Esophagus muscularis mucosa (tissue), 4 donors: ENCODE measurements at regions not wholly inside any gene's neighbourhood (a gene's known extent, or its start where the extent isn't known, plus 50 kb on each side); places are given as distances from the start of the nearest gene placed in this dataset.
"Not testable (repeated sequence)": the region's sequence is repeated elsewhere in the genome, so short reads cannot be mapped to it uniquely, and the experiment has no call there.

Experiments
- DNase-seq: peaks from one replicate; pipeline ENCODE4 v3.0.0-alpha.2; 2017; ENCODE audit errors: extremely low spot score
- H3K27ac ChIP-seq, 4 donors: fragments of 200-600 bp; sonication (generic); replicated peaks in 1 of 4; 1 replicate in 3 of 4; 2 replicates in 1 of 4; pipeline ENCODE4 v1.5.1; 2016 to 2019; ENCODE audit warnings: mild to moderate bottlenecking in 1 of 4
- H3K27me3 ChIP-seq, 4 donors: fragments of 200-600 bp; sonication (generic); one replicate each; pipeline versions ENCODE4 v1.5.1 to v1.6.0; 2016 to 2019
- H3K36me3 ChIP-seq, 4 donors: fragments of 200-600 bp; sonication (generic); one replicate each; pipeline ENCODE4 v1.5.1; 2016 to 2019
- H3K4me1 ChIP-seq, 4 donors: fragments of 200-600 bp; sonication (generic); one replicate each; pipeline ENCODE4 v1.5.1; 2016 to 2019
- H3K4me3 ChIP-seq, 4 donors: fragments of 200-600 bp; sonication (generic); 1 replicate in 2 of 4; 2 replicates in 2 of 4; pipeline ENCODE4 v1.5.1; 2016 to 2019; ENCODE audit warnings: mild to moderate bottlenecking in 4 of 4, moderate library complexity in 1 of 4
- H3K9me3 ChIP-seq, 4 donors: fragments of 200-600 bp; sonication (generic); 1 replicate in 3 of 4; 2 replicates in 1 of 4; pipeline ENCODE4 v1.5.1; 2016 to 2019
- EP300 ChIP-seq: sonication (generic); formaldehyde crosslinking; IDR thresholded peaks from one replicate; pipeline ENCODE4 v1.6.1; 2017; ENCODE audit warnings: antibody characterized with exemption
- POLR2A ChIP-seq: fragments of 450-650 bp; IDR thresholded peaks from one replicate; pipeline ENCODE4 v1.6.1; 2017; ENCODE audit warnings: antibody characterized with exemption, moderate library complexity, mild to moderate bottlenecking, low read depth
- POLR2AphosphoS5 ChIP-seq, 2 donors: sonication (generic); formaldehyde crosslinking; IDR thresholded peaks; one replicate each; pipeline ENCODE4 v1.6.1; 2017; ENCODE audit warnings: antibody characterized with exemption in 2 of 2
- WGBS: methylation state at CpG from one replicate; pipeline ENCODE4 v1.1.5; 2018; 5-methylcytosine and 5-hydroxymethylcytosine counted together
- intact Hi-C: fragments of 100-400 bp; cut with DNase I; formaldehyde crosslinking; loops from one replicate; pipeline ENCODE4 v1.15.1; 2023
- TF ChIP-seq, protein P1 (sequence below), 3 experiments: fragments of 200-600 bp in 2 of 3; fragments of 450-650 bp in 1 of 3; sonication (generic) in 2 of 3; IDR thresholded peaks; one replicate each; pipeline ENCODE4 v1.5.1; 2017 to 2019; ENCODE audit warnings: antibody characterized with exemption in 3 of 3, mild to moderate bottlenecking in 2 of 3, moderate library complexity in 1 of 3

GRCh38 chr14:40222996-40223395 lies 790.8 kb upstream of the FBXO33 start:
- Histone ChIP-seq H3K9me3 (no peaks in the 10 kb centered on the region), H3K27me3 (no peaks in the 10 kb centered on the region), H3K27ac (no peak overlapping the region), H3K4me3 (no peak overlapping the region), H3K4me1 (no peaks in the 10 kb centered on the region), H3K36me3 (no peaks in the 10 kb centered on the region)
- DNase-seq: no peak
- 80% methylated on average over 4 of the region's 4 CpGs for WGBS
- TF ChIP-seq, protein P1, sequence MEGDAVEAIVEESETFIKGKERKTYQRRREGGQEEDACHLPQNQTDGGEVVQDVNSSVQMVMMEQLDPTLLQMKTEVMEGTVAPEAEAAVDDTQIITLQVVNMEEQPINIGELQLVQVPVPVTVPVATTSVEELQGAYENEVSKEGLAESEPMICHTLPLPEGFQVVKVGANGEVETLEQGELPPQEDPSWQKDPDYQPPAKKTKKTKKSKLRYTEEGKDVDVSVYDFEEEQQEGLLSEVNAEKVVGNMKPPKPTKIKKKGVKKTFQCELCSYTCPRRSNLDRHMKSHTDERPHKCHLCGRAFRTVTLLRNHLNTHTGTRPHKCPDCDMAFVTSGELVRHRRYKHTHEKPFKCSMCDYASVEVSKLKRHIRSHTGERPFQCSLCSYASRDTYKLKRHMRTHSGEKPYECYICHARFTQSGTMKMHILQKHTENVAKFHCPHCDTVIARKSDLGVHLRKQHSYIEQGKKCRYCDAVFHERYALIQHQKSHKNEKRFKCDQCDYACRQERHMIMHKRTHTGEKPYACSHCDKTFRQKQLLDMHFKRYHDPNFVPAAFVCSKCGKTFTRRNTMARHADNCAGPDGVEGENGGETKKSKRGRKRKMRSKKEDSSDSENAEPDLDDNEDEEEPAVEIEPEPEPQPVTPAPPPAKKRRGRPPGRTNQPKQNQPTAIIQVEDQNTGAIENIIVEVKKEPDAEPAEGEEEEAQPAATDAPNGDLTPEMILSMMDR (IDR thresholded peaks at IDR 0.05): no peak
- TF ChIP-seq EP300: no peak
- intact Hi-C loops: no loop called here

DNA sequence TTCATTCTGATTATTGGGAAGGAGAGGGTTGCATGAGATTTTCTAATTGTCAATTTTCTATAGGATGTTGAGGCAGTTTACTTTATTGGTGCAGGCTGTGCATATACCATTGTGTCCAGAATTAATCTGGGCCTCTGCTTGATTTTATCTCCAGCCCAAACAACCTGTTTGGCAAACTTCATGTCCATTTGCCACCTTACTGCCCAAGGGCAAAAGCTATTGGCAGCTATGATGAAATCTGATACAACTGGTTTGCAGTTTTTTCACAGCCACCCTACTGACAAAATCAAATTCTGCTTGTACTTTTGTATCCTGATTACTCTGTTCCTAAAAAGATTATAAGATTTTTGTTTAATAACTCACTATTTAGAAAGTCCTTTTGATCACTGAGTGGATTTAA lies 789.2 kb upstream of the FBXO33 start:
- H3K9me3 ChIP-seq: peaks cover 0 to 5% (median 0%) of the 10 kb centered on the region in 4 donors
- intact Hi-C loops: no loop called here
- TF ChIP-seq POLR2AphosphoS5 (IDR thresholded peaks at IDR 0.05) (no peak), POLR2A (no peak), EP300 (no peak)
- TF ChIP-seq, protein P1 (IDR thresholded peaks at IDR 0.05): no peak

GRCh38 chr14:40219032-40219431 lies 786.8 kb upstream of the FBXO33 start:
- TF ChIP-seq EP300 (no peak), POLR2A (no peak), POLR2AphosphoS5 (IDR thresholded peaks at IDR 0.05) (no peak)
- TF ChIP-seq, protein P1 (IDR thresholded peaks at IDR 0.05): no peak
- Histone ChIP-seq H3K4me3 (no peak overlapping the region), H3K36me3 (no peaks in the 10 kb centered on the region), H3K9me3 (peaks cover 0 to 5% (median 0%) of the 10 kb centered on the region in 4 donors), H3K27me3 (no peaks in the 10 kb centered on the region), H3K27ac (no peak overlapping the region), H3K4me1 (no peaks in the 10 kb centered on the region)
- intact Hi-C loops: no loop called here
- DNase-seq: no peak
- 64% methylated on average over 3 of the region's 3 CpGs for WGBS

More for the DNA sequence above, 789.2 kb upstream of the FBXO33 start:
- Histone ChIP-seq H3K27me3 (no peaks in the 10 kb centered on the region), H3K36me3 (no peaks in the 10 kb centered on the region), H3K27ac (no peak overlapping the region), H3K4me1 (no peaks in the 10 kb centered on the region), H3K4me3 (no peak overlapping the region)
- no peak for DNase-seq

DNA sequence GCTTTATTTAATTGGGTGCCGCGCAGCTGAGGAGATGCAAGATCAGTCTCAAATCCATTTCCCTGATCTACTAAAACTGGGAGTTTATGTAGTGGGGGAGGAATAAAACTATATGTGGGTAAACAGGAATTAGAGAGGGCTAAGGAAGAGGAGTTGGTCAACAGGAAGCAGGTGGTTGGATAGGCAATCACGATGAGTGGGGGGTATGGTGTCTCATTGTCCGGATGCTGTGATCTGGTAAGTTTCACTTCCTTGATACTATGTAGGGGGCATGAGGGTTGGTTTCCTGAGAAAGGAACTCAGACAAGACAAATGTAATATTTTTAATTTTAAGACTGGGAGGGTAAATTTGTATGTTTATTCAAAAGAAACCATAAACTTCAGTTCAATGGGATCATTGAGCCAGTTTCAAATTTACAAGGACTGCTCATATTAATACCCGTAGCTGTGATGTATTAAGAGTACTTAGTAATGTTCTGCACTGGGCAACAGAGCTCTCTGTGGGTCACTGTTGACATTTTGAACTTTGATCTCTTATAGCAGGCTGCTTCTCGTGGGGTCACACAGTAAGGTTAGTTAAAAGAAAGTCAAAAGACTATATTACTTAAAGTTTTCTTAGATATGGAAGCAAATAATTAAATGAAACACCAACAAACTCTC lies 786.2 kb upstream of the FBXO33 start:
- WGBS: 70% methylated on average over 6 of the region's 6 CpGs
- TF ChIP-seq, protein P1 (IDR thresholded peaks at IDR 0.05): no peak
- TF ChIP-seq POLR2A: no peak
- TF ChIP-seq EP300: no peak
- Histone ChIP-seq H3K27me3 (no peaks in the 10 kb centered on the region), H3K36me3 (no peaks in the 10 kb centered on the region), H3K4me3 (no peak overlapping the region), H3K4me1 (no peaks in the 10 kb centered on the region), H3K9me3 (peaks cover 0 to 5% (median 0%) of the 10 kb centered on the region in 4 donors), H3K27ac (no peak overlapping the region)
- DNase-seq: no peak
- intact Hi-C loops: no loop called here

DNA sequence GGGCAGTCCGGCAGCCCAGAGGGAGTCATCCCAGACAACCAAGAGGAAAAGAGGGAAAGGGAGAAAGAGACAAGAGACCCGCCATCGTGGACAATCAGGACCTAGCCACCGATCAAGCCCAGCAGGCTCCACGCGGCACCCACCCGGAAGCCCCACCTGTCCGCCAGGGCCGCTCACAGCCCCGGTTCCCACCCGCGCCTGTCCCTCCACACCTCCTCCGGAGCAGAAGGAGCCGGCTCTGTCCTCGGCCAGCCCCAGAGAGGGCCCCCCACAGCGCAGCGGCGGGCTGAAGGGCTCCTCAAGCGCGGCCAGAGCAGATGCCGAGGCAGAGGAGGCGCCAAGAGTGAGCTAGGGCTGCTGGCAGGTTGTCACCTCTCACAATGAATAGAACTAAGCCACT lies 784.7 kb upstream of the FBXO33 start:
- Histone ChIP-seq H3K9me3 (peaks cover 0 to 5% (median 0%) of the 10 kb centered on the region in 4 donors), H3K4me1 (no peaks in the 10 kb centered on the region), H3K36me3 (no peaks in the 10 kb centered on the region), H3K4me3 (no peak overlapping the region), H3K27me3 (no peaks in the 10 kb centered on the region), H3K27ac (no peak overlapping the region)
- intact Hi-C loops: no loop called here
- DNase-seq: no peak
- TF ChIP-seq, protein P1 (IDR thresholded peaks at IDR 0.05): no peak
- TF ChIP-seq EP300 (no peak), POLR2A (no peak), POLR2AphosphoS5 (IDR thresholded peaks at IDR 0.05) (no peak)
- WGBS: 95% methylated on average over 12 of the region's 22 CpGs

DNA sequence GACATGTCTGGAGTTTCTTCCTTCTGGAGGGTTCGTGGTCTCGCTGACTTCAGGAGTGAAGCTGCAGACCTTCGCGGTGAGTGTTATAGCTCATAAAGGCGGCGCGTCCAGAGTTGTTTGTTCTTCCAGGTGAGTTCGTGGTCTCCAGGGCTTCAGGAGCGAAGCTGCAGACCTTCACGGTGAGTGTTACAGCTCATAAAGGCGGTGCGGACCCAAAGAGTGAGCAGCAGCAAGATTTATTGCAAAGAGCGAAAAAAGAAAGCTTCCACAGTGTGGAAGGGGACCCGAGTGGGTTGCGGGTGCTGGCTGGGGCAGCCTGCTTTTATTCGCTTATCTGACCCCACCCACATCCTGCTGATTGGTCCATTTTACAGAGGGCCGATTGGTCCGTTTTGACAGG lies 784.2 kb upstream of the FBXO33 start:
- H3K27me3 ChIP-seq, H3K4me1 ChIP-seq, H3K9me3 ChIP-seq, H3K4me3 ChIP-seq, H3K36me3 ChIP-seq, DNase-seq, intact Hi-C loops, H3K27ac ChIP-seq: not testable (repeated sequence)
- 94% methylated on average over 18 of the region's 18 CpGs for WGBS
